ENCODE measurements at regions not wholly inside any gene's neighbourhood (a gene's known extent, or its start where the extent isn't known, plus 50 kb on each side); places are given as distances from the start of the nearest gene placed in this dataset.

DNA sequence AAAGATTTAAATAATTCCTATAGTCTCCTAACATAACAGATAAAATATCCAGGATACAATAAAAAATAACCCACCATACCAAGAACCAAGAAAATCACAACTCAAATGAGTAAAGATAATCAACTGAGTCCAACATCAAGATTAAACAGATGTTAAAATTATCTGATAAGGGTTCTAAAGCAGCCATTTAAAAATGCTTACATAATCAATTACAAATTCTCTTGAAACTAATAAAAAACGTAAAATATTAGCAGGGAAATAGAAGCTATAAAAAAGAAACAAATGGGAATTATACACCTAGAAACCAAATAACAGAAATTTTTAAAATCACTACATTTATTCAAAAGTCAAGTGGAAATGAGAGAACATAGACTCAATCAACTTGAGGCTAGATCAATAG lies 297.7 kb upstream of the RAB6C start:
- TF ChIP-seq, protein P1, sequence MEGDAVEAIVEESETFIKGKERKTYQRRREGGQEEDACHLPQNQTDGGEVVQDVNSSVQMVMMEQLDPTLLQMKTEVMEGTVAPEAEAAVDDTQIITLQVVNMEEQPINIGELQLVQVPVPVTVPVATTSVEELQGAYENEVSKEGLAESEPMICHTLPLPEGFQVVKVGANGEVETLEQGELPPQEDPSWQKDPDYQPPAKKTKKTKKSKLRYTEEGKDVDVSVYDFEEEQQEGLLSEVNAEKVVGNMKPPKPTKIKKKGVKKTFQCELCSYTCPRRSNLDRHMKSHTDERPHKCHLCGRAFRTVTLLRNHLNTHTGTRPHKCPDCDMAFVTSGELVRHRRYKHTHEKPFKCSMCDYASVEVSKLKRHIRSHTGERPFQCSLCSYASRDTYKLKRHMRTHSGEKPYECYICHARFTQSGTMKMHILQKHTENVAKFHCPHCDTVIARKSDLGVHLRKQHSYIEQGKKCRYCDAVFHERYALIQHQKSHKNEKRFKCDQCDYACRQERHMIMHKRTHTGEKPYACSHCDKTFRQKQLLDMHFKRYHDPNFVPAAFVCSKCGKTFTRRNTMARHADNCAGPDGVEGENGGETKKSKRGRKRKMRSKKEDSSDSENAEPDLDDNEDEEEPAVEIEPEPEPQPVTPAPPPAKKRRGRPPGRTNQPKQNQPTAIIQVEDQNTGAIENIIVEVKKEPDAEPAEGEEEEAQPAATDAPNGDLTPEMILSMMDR (IDR thresholded peaks at IDR 0.05), result no peak
- no peak for TF ChIP-seq TEAD4 (IDR thresholded peaks at IDR 0.05; ENCODE audit: borderline replicate concordance, insufficient read depth)
- TF ChIP-seq, protein P2, sequence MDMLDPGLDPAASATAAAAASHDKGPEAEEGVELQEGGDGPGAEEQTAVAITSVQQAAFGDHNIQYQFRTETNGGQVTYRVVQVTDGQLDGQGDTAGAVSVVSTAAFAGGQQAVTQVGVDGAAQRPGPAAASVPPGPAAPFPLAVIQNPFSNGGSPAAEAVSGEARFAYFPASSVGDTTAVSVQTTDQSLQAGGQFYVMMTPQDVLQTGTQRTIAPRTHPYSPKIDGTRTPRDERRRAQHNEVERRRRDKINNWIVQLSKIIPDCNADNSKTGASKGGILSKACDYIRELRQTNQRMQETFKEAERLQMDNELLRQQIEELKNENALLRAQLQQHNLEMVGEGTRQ (IDR thresholded peaks at IDR 0.05; ENCODE audit: borderline replicate concordance, low read depth, low read length), result no peak

Measured in SK-N-SH (cell line).